GM19455 (cell line): ENCODE measurements at regions not wholly inside any gene's neighbourhood (a gene's known extent, or its start where the extent isn't known, plus 50 kb on each side); places are given as distances from the start of the nearest gene placed in this dataset.
"Not testable (repeated sequence)": the region's sequence is repeated elsewhere in the genome, so short reads cannot be mapped to it uniquely, and the experiment has no call there.

ENCODE experiments used
- ATAC-seq: cut with Tn5 transposase; IDR thresholded peaks from one replicate; pipeline ENCODE4 v1.9.1; 2021; ENCODE audit not compliant: unreplicated experiment

- no peak for ATAC-seq
These were observed 211.9 kb downstream of the FBXO8 start for GRCh38 chr4:174071595-174071994.

- no peak for ATAC-seq
These were observed 213.6 kb downstream of the FBXO8 start for GRCh38 chr4:174069848-174070330.

GRCh38 chr4:174066611-174067205 lies 216.8 kb downstream of the FBXO8 start:
- no peak for ATAC-seq

GRCh38 chr4:174062831-174063230 lies 220.6 kb downstream of the FBXO8 start:
- ATAC-seq: no peak

- ATAC-seq: no peak
These were observed 222.4 kb downstream of the FBXO8 start for GRCh38 chr4:174061026-174061425.

- no peak for ATAC-seq
These were observed 224.6 kb downstream of the FBXO8 start for GRCh38 chr4:174058846-174059245.

GRCh38 chr4:174056959-174057358 lies 226.5 kb downstream of the FBXO8 start:
- no peak for ATAC-seq

GRCh38 chr4:174055344-174055743 lies 228.1 kb downstream of the FBXO8 start:
- ATAC-seq: no peak

- no peak for ATAC-seq
These were observed 229.6 kb downstream of the FBXO8 start for GRCh38 chr4:174053895-174054294.

- ATAC-seq: no peak
These were observed 236.1 kb downstream of the FBXO8 start for GRCh38 chr4:174047363-174047762.

- not testable (repeated sequence) for ATAC-seq
These were observed 237.6 kb downstream of the FBXO8 start for GRCh38 chr4:174045829-174046228.

- no peak for ATAC-seq
These were observed 238.1 kb downstream of the FBXO8 start for GRCh38 chr4:174045381-174045780.

- no peak for ATAC-seq
These were observed 241.8 kb downstream of the FBXO8 start for GRCh38 chr4:174041555-174042105.

- no peak for ATAC-seq
These were observed 243.2 kb downstream of the FBXO8 start for GRCh38 chr4:174040287-174040686.

- ATAC-seq: no peak
These were observed 245.0 kb downstream of the FBXO8 start for GRCh38 chr4:174038481-174038880.

- no peak for ATAC-seq
These were observed 245.8 kb downstream of the FBXO8 start for GRCh38 chr4:174037631-174038030.

GRCh38 chr4:174037049-174037448 lies 246.4 kb downstream of the FBXO8 start:
- ATAC-seq: no peak

- ATAC-seq: no peak
These were observed 246.9 kb downstream of the FBXO8 start for GRCh38 chr4:174036576-174036975.

GRCh38 chr4:174036111-174036510 lies 247.4 kb downstream of the FBXO8 start:
- no peak for ATAC-seq

- ATAC-seq: no peak
These were observed 259.8 kb downstream of the FBXO8 start for GRCh38 chr4:174023641-174024040.

GRCh38 chr4:174018236-174018635 lies 265.2 kb downstream of the FBXO8 start:
- ATAC-seq: no peak

GRCh38 chr4:174016251-174016650 lies 267.2 kb downstream of the FBXO8 start:
- ATAC-seq: no peak

- no peak for ATAC-seq
These were observed 270.6 kb downstream of the FBXO8 start for GRCh38 chr4:174012886-174013259.
